ENCODE measurements at regions not wholly inside any gene's neighbourhood (a gene's known extent, or its start where the extent isn't known, plus 50 kb on each side); places are given as distances from the start of the nearest gene placed in this dataset.
"Not testable (repeated sequence)": the region's sequence is repeated elsewhere in the genome, so short reads cannot be mapped to it uniquely, and the experiment has no call there.

DNA sequence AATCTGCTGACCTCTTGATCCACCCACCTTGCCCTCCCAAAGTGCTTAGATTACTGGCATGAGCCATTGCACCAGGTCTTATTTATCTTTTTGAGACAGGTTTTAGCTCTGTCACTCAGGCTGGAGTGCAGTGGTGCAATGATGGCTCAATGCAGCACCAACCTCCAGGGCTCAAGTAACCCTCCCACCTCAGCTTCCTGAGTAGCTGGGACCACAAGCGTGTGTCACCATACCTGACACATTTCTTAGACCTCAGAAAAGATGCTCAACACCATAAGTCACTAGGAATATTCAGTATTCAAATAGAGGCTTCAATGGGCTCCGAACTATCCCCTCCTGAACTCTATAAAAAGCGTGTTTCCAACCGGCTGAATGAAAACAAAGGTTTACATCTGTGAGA, 268.6 kb upstream of the ZNF337 start:
- TF ChIP-seq, protein P1, sequence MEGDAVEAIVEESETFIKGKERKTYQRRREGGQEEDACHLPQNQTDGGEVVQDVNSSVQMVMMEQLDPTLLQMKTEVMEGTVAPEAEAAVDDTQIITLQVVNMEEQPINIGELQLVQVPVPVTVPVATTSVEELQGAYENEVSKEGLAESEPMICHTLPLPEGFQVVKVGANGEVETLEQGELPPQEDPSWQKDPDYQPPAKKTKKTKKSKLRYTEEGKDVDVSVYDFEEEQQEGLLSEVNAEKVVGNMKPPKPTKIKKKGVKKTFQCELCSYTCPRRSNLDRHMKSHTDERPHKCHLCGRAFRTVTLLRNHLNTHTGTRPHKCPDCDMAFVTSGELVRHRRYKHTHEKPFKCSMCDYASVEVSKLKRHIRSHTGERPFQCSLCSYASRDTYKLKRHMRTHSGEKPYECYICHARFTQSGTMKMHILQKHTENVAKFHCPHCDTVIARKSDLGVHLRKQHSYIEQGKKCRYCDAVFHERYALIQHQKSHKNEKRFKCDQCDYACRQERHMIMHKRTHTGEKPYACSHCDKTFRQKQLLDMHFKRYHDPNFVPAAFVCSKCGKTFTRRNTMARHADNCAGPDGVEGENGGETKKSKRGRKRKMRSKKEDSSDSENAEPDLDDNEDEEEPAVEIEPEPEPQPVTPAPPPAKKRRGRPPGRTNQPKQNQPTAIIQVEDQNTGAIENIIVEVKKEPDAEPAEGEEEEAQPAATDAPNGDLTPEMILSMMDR (IDR thresholded peaks at IDR 0.05) = not testable (repeated sequence)
- TF ChIP-seq EP300 (IDR thresholded peaks at IDR 0.05; ENCODE audit: low read depth) = not testable (repeated sequence)

All from transverse colon (tissue), 3 donors.